Kidney (tissue), 13 donors: ENCODE measurements at regions not wholly inside any gene's neighbourhood (a gene's known extent, or its start where the extent isn't known, plus 50 kb on each side); places are given as distances from the start of the nearest gene placed in this dataset.

Experiments used
- DNase-seq, 5 donors: peaks; one replicate each; pipeline ENCODE4 v3.0.0-alpha.2; 2013 to 2020
- FAIRE-seq: peaks from 2 replicates; lab custom pipeline; 2012; peaks lifted over from hg19 to GRCh38; lab: Jason Lieb, UNC
- H3K27ac ChIP-seq, 2 donors: one replicate each; pipeline ENCODE4 v1.7.0; 2013; ENCODE audit warnings: low read depth in 2 of 2, low read length in 2 of 2, inconsistent platforms in 1 of 2
- H3K27me3 ChIP-seq: one replicate; pipeline ENCODE4 v1.7.1; 2013; ENCODE audit warnings: low read length, inconsistent platforms; ENCODE audit not compliant: control insufficient read depth, insufficient read depth
- H3K36me3 ChIP-seq, 3 donors: one replicate each; pipeline versions ENCODE4 v1.7.0 to v1.7.1; 2013; ENCODE audit warnings: low read length in 3 of 3, control low read depth in 1 of 3, inconsistent platforms in 1 of 3; ENCODE audit not compliant: insufficient read depth in 3 of 3, control insufficient read depth in 2 of 3
- H3K4me1 ChIP-seq, 3 donors: one replicate each; pipeline versions ENCODE4 v1.7.0 to v1.7.1; 2013; ENCODE audit warnings: low read length in 3 of 3, inconsistent platforms in 1 of 3, low read depth in 1 of 3; ENCODE audit not compliant: control insufficient read depth in 2 of 3, insufficient read depth in 2 of 3
- H3K4me3 ChIP-seq, 3 donors: one replicate each; pipeline versions ENCODE4 v1.7.0 to v1.8.1; 2013; ENCODE audit warnings: low read length in 3 of 3, control low read depth in 1 of 3, inconsistent platforms in 1 of 3
- H3K9ac ChIP-seq, 3 donors: one replicate each; pipeline versions ENCODE4 v1.7.0 to v1.7.1; 2013; ENCODE audit warnings: low read length in 3 of 3, control low read depth in 1 of 3, inconsistent platforms in 1 of 3
- H3K9me3 ChIP-seq, 3 donors: one replicate each; pipeline versions ENCODE4 v1.7.0 to v1.7.1; 2013; ENCODE audit warnings: low read length in 3 of 3, control low read depth in 1 of 3, inconsistent platforms in 1 of 3; ENCODE audit not compliant: control insufficient read depth in 2 of 3, insufficient read depth in 1 of 3
- intact Hi-C: fragments of 100-400 bp; cut with DNase I; formaldehyde crosslinking; loops from one replicate; pipeline ENCODE4 v1.11.1; 2022
- TF ChIP-seq, protein P1 (sequence below): IDR thresholded peaks from 3 replicates; pipeline ENCODE4 v1.5.1; 2012; ENCODE audit warnings: mild to moderate bottlenecking, moderate library complexity, borderline replicate concordance; ENCODE audit not compliant: insufficient read depth; ENCODE audit errors: extremely low read depth
- donor health status: control.
- donor health status: control.
- donor health status: control.
- donor health status: control.
- donor health status: control.
- donor health status: DM: yes; HTN: yes; CAD: no.
- donor health status: Normal renal cell carcinoma (clear cell type).

DNA sequence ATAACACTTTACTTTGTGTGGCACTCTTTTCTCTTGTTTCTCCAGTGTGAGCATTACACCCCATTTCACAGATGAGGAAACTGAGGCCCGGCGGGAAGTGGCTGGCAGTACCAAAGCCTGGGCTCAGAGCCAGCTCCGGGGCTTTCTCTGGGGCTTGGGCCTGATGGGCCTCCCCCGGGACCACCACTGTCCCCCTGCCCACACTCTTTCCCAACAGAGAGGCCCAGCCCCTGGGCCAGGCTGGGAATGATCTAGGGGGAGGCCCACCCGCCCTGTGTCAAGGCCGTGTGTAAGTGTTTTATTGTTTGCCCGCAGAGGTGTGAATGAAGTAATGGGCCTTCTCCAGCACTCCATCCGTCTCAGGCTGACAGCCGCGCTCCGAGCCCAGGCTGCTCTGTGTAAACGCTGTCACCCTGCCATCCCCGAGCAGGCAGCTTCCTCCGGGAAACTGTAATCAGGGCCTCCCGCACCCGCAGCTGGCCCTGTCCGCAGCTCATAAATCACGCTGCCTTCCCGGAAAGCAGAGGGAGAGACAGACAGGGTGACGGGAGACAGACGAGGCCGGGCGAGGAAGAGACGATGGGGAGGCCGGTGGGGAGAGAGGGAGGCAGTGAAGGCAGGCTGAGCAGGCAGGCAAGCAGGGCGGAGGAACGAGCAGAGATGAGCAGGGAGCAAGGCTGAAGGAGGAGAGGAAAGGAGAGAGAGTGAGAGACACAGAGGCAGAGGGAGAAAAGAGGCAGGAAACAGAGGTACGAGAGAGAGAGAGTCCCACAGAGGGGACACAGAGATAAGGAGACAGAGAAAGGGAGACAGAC, 109.7 kb upstream of the ZBTB40 start:
- TF ChIP-seq, protein P1, sequence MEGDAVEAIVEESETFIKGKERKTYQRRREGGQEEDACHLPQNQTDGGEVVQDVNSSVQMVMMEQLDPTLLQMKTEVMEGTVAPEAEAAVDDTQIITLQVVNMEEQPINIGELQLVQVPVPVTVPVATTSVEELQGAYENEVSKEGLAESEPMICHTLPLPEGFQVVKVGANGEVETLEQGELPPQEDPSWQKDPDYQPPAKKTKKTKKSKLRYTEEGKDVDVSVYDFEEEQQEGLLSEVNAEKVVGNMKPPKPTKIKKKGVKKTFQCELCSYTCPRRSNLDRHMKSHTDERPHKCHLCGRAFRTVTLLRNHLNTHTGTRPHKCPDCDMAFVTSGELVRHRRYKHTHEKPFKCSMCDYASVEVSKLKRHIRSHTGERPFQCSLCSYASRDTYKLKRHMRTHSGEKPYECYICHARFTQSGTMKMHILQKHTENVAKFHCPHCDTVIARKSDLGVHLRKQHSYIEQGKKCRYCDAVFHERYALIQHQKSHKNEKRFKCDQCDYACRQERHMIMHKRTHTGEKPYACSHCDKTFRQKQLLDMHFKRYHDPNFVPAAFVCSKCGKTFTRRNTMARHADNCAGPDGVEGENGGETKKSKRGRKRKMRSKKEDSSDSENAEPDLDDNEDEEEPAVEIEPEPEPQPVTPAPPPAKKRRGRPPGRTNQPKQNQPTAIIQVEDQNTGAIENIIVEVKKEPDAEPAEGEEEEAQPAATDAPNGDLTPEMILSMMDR = no peak
- FAIRE-seq = no peak
- Histone ChIP-seq H3K9me3 (no peaks in the 10 kb centered on the region), H3K27me3 (peaks cover 2% of the 10 kb centered on the region), H3K9ac (no peak overlapping the region), H3K4me1 (no peaks in the 10 kb centered on the region), H3K4me3 (no peak overlapping the region), H3K27ac (no peak overlapping the region), H3K36me3 (no peaks in the 10 kb centered on the region)
- intact Hi-C loops = no loop called here
- peak; percentile 89 to 94 (median 93) for DNase-seq

- Histone ChIP-seq H3K9me3 (no peaks in the 10 kb centered on the region), H3K36me3 (no peaks in the 10 kb centered on the region), H3K4me3 (no peak overlapping the region), H3K27ac (no peak overlapping the region), H3K4me1 (no peaks in the 10 kb centered on the region), H3K27me3 (peaks cover 2% of the 10 kb centered on the region), H3K9ac (no peak overlapping the region)
- DNase-seq = peak in 1 of 5 donors; percentile 65
- intact Hi-C loops = no loop called here
- no peak for FAIRE-seq
- TF ChIP-seq, protein P1 = no peak
Measured at GRCh38 chr1:22342734-22343191, 108.9 kb upstream of the ZBTB40 start.

DNA sequence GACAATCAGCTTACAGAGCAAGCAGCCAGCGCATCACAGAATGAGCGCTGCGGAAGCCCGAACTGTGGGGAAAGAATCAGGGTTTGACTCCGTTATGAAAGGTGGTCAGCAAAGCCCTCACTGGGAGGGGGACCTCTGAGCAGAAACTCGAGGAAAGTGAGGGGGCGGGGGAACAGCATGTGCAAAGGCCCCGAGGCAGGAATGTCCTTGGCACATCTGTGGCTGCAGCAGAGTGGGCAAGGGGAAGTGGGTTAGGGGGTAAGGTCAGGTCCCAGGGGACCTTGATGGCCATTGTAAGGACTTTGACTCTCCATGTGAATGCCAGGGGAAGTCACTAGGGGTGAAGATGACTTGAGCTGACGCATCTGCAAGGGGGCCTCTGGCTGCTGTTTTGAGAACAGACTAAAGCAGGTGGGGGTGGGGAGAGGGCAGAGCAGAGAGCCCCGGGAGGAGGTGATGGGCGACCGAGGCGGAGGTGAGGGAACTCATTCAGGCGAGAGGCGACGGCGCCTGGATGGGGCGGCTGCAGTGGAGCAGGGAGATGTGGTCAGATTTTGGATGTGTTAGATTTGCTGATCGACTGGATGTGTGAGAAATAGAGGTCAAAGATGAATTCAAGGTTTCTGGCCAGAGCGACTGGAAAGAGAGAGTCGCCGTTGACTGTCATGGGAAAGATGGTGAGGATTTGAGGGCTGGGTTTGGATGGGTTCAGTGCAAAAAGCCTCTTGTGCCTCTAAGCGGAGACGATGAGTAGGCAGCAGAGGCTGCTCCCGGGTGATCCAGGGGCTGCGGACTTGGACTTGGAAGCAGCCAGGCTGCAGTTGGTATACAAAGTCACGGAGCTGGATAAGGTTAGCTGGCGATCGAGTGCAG, 108.0 kb upstream of the ZBTB40 start:
- no peaks in the 10 kb centered on the region for H3K36me3 ChIP-seq
- intact Hi-C loops = no loop called here
- DNase-seq (no peak), FAIRE-seq (no peak)
- no peak overlapping the region for H3K4me3 ChIP-seq
- TF ChIP-seq, protein P1 = no peak
- H3K9me3 ChIP-seq = no peaks in the 10 kb centered on the region
- H3K27ac ChIP-seq = no peak overlapping the region
- no peak overlapping the region for H3K9ac ChIP-seq
- no peaks in the 10 kb centered on the region for H3K4me1 ChIP-seq
- H3K27me3 ChIP-seq = peaks cover 2% of the 10 kb centered on the region
